ENCODE measurements at regions not wholly inside any gene's neighbourhood (a gene's known extent, or its start where the extent isn't known, plus 50 kb on each side); places are given as distances from the start of the nearest gene placed in this dataset.

DNA sequence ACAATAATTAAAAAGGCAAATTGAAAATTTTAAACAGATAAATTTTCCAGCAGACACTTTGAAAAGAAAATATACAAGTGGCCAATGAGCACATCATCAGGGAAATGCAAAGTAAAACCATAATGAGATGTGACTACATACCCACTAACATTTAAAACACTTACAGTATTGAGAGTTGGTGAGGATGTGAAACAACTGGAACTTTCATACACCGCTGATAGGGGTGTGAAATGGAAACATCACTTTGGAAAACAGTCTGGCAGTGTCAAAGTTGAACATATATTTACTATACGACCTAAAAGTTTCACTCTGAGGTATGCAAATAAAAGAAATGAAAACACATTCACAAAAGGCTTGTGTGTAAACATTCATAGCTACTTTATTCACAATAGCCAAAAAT, 94.0 kb upstream of the GNAO1 start:
- ATAC-seq (no peak), DNase-seq (ENCODE audit: low read depth, low spot score) (no peak), FAIRE-seq (no peak)
- H2AFZ ChIP-seq (ENCODE audit: control insufficient read depth, low read depth, low read length), result no peak overlapping the region
- no peaks in the 10 kb centered on the region for H3K9me3 ChIP-seq (replicated peaks; ENCODE audit: control insufficient read depth, insufficient read depth, low read length)
- H3K27me3 ChIP-seq (replicated peaks in 1 of 2; ENCODE audit: control insufficient read depth in 2 of 2, insufficient read depth in 2 of 2, low read length in 1 of 2), result no peaks in the 10 kb centered on the region; a peak in 1 of 4 replicates
- H3K9ac ChIP-seq (ENCODE audit: control insufficient read depth, insufficient read depth, low read length), result no peak overlapping the region
- ChIA-PET POLR2A (no interaction called here), SMC1A (ENCODE audit: uncharacterized antibody, unreplicated experiment) (no interaction called here), RAD21 (ENCODE audit: unreplicated experiment) (no interaction called here), CTCF (no interaction called here)
- H3K4me3 ChIP-seq, result no peak overlapping the region
- intact Hi-C loops (cut with micrococcal nuclease; ENCODE audit: unreplicated experiment), result no loop called here
- no peaks in the 10 kb centered on the region for H3K79me2 ChIP-seq (ENCODE audit: control insufficient read depth, insufficient read depth, low read length)
- TF ChIP-seq ZSCAN29 (IDR thresholded peaks at IDR 0.05) (no peak), ZNF274 (IDR thresholded peaks at IDR 0.05; ENCODE audit: insufficient read depth, insufficient read length) (no peak), CBX3 (IDR thresholded peaks at IDR 0.05; ENCODE audit: borderline replicate concordance, low read depth) (no peak)
- no peak overlapping the region for H3K27ac ChIP-seq (ENCODE audit: control insufficient read depth, insufficient read depth)
- no peak overlapping the region for H3K4me2 ChIP-seq (ENCODE audit: control insufficient read depth, insufficient read depth)
- no peaks in the 10 kb centered on the region for H3K4me1 ChIP-seq (ENCODE audit: control insufficient read depth, insufficient read depth, low read length)
- no TSS peak for BruUV-seq (replicated peaks)
- in situ Hi-C loops (cut with MboI), result no loop called here
- H3K36me3 ChIP-seq (ENCODE audit: control insufficient read depth in 2 of 2, insufficient read depth in 2 of 2, low read length in 1 of 2), result no peaks in the 10 kb centered on the region
- 9% methylated on average over 2 of the region's 2 CpGs for WGBS (ENCODE audit: insufficient coverage, insufficient replicate concordance, low lambda C conversion rate, missing lambda C conversion rate)
- H4K20me1 ChIP-seq (ENCODE audit: control insufficient read depth, insufficient read depth), result no peaks in the 10 kb centered on the region

DNA sequence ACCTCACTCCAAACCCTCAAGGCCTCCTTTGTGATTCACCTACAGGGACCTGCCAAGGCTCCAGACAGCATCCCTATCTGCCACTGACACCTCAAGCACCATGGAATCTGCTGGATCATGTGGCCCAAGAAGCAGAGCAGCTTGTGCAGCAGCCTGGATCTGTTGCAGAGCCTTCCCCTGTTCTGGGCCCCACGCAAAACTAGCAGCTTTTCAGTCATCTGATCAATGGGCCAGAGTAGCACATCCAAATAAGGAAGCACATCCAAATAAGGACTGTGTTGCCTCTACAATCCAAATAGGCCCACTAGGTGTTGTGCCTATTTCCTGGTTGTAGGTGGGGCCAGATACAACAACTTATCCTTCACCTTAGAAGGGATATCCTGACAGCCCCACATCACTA, 97.1 kb upstream of the GNAO1 start:
- no TSS peak for BruUV-seq (replicated peaks)
- no peak overlapping the region for H3K4me3 ChIP-seq
- no peak for ATAC-seq

More for the DNA sequence above, 97.1 kb upstream of the GNAO1 start:
- Histone ChIP-seq H3K27me3 (replicated peaks in 1 of 2; ENCODE audit: control insufficient read depth in 2 of 2, insufficient read depth in 2 of 2, low read length in 1 of 2) (no peaks in the 10 kb centered on the region; a peak in 1 of 4 replicates), H2AFZ (ENCODE audit: control insufficient read depth, low read depth, low read length) (no peak overlapping the region), H3K4me2 (ENCODE audit: control insufficient read depth, insufficient read depth) (no peak overlapping the region), H3K4me1 (ENCODE audit: control insufficient read depth, insufficient read depth, low read length) (no peaks in the 10 kb centered on the region), H3K79me2 (ENCODE audit: control insufficient read depth, insufficient read depth, low read length) (no peaks in the 10 kb centered on the region), H4K20me1 (ENCODE audit: control insufficient read depth, insufficient read depth) (no peaks in the 10 kb centered on the region), H3K36me3 (ENCODE audit: control insufficient read depth in 2 of 2, insufficient read depth in 2 of 2, low read length in 1 of 2) (no peaks in the 10 kb centered on the region), H3K9me3 (replicated peaks; ENCODE audit: control insufficient read depth, insufficient read depth, low read length) (no peaks in the 10 kb centered on the region), H3K9ac (ENCODE audit: control insufficient read depth, insufficient read depth, low read length) (no peak overlapping the region), H3K27ac (ENCODE audit: control insufficient read depth, insufficient read depth) (no peak overlapping the region)
- in situ Hi-C loops (cut with MboI), result no loop called here
- no peak for FAIRE-seq
- 0% methylated on average over 1 of the region's 1 CpG for WGBS (ENCODE audit: insufficient coverage, insufficient replicate concordance, low lambda C conversion rate, missing lambda C conversion rate)
- TF ChIP-seq EED (IDR thresholded peaks at IDR 0.05; ENCODE audit: low read depth), result no peak
- no peak for TF ChIP-seq SMAD5 (IDR thresholded peaks at IDR 0.05; ENCODE audit: low read depth)
- no peak for TF ChIP-seq TCF7 (IDR thresholded peaks at IDR 0.05; ENCODE audit: borderline replicate concordance)
- TF ChIP-seq, protein P1, sequence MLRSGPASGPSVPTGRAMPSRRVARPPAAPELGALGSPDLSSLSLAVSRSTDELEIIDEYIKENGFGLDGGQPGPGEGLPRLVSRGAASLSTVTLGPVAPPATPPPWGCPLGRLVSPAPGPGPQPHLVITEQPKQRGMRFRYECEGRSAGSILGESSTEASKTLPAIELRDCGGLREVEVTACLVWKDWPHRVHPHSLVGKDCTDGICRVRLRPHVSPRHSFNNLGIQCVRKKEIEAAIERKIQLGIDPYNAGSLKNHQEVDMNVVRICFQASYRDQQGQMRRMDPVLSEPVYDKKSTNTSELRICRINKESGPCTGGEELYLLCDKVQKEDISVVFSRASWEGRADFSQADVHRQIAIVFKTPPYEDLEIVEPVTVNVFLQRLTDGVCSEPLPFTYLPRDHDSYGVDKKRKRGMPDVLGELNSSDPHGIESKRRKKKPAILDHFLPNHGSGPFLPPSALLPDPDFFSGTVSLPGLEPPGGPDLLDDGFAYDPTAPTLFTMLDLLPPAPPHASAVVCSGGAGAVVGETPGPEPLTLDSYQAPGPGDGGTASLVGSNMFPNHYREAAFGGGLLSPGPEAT (IDR thresholded peaks at IDR 0.05; ENCODE audit: low read depth), result no peak
- no peak for TF ChIP-seq NFXL1 (IDR thresholded peaks at IDR 0.05; ENCODE audit: borderline replicate concordance)
- TF ChIP-seq, protein P2, sequence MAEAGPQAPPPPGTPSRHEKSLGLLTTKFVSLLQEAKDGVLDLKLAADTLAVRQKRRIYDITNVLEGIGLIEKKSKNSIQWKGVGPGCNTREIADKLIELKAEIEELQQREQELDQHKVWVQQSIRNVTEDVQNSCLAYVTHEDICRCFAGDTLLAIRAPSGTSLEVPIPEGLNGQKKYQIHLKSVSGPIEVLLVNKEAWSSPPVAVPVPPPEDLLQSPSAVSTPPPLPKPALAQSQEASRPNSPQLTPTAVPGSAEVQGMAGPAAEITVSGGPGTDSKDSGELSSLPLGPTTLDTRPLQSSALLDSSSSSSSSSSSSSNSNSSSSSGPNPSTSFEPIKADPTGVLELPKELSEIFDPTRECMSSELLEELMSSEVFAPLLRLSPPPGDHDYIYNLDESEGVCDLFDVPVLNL (IDR thresholded peaks at IDR 0.05; ENCODE audit: low read depth, low read length), result no peak
- no peak for TF ChIP-seq EZH2 (IDR thresholded peaks at IDR 0.05; ENCODE audit: borderline replicate concordance, control insufficient read depth, low read depth, low read length)
- TF ChIP-seq, protein P3, sequence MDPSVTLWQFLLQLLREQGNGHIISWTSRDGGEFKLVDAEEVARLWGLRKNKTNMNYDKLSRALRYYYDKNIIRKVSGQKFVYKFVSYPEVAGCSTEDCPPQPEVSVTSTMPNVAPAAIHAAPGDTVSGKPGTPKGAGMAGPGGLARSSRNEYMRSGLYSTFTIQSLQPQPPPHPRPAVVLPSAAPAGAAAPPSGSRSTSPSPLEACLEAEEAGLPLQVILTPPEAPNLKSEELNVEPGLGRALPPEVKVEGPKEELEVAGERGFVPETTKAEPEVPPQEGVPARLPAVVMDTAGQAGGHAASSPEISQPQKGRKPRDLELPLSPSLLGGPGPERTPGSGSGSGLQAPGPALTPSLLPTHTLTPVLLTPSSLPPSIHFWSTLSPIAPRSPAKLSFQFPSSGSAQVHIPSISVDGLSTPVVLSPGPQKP (IDR thresholded peaks at IDR 0.05; ENCODE audit: low read depth, low read length), result no peak
- no peak for TF ChIP-seq SRF (IDR thresholded peaks at IDR 0.05; ENCODE audit: low read depth in 2 of 2, low read length in 2 of 2)
- RAD21 ChIA-PET (ENCODE audit: unreplicated experiment), result no interaction called here
- CTCF ChIA-PET, result no interaction called here
- no peak for DNase-seq (ENCODE audit: low read depth, low spot score)
- SMC1A ChIA-PET (ENCODE audit: uncharacterized antibody, unreplicated experiment), result no interaction called here
- POLR2A ChIA-PET, result no interaction called here
- intact Hi-C loops (cut with micrococcal nuclease; ENCODE audit: unreplicated experiment), result no loop called here

Data from GM12878 (cell line).